SK-N-SH (cell line): ENCODE measurements at regions not wholly inside any gene's neighbourhood (a gene's known extent, or its start where the extent isn't known, plus 50 kb on each side); places are given as distances from the start of the nearest gene placed in this dataset.

Experiments
- CTCF ChIA-PET: fragments of 300-600, 350-600 bp; formaldehyde crosslinking; extraction: SDS; loops from one replicate; lab custom pipeline; 2021; lab: Yijun Ruan, JAX
- POLR2A ChIA-PET: fragments of 350-600 bp; sonication (Branson Sonifier 250); formaldehyde crosslinking; extraction: SDS; loops from one replicate; lab custom pipeline; 2020; ENCODE audit warnings: antibody characterized with exemption, inconsistent platforms; lab: Yijun Ruan, JAX
- DNase-seq: peaks from one replicate; pipeline ENCODE4 v3.0.0; 2012
- H2AFZ ChIP-seq: fragments of 200-600 bp; sonication (generic); 2 replicates; pipeline ENCODE4 v1.8.1; 2016; ENCODE audit warnings: antibody characterized with exemption, mild to moderate bottlenecking, low read depth
- H3F3A ChIP-seq: fragments of 200-600 bp; sonication (generic); replicated peaks from 2 replicates; pipeline ENCODE3; 2016; ENCODE audit warnings: antibody characterized with exemption, mild to moderate bottlenecking; ENCODE audit not compliant: insufficient read depth
- H3K27ac ChIP-seq, 2 experiments: fragments of 200-500 bp in 1 of 2; fragments of 200-600 bp in 1 of 2; sonication (Bioruptor generic) in 1 of 2; sonication (generic), shearing (Covaris generic) in 1 of 2; 2 replicates each; pipeline versions ENCODE4 v1.5.1 to v1.6.1; 2014 to 2016; ENCODE audit warnings: low read depth in 2 of 2, inconsistent platforms in 1 of 2, low read length in 1 of 2, mild to moderate bottlenecking in 1 of 2, mixed read lengths in 1 of 2
- H3K27me3 ChIP-seq: fragments of 200-600 bp; sonication (generic), shearing (Covaris generic); 2 replicates; pipeline ENCODE4 v1.6.1; 2016; ENCODE audit warnings: mixed run types; ENCODE audit not compliant: insufficient read depth
- H3K36me3 ChIP-seq, 2 experiments: fragments of 200-500 bp in 1 of 2; fragments of 200-600 bp in 1 of 2; sonication (Bioruptor generic) in 1 of 2; sonication (generic) in 1 of 2; replicated peaks in 1 of 2; 2 replicates each; pipeline versions ENCODE3 to v1.5.1; 2014 to 2016; ENCODE audit warnings: low read length in 1 of 2, mild to moderate bottlenecking in 1 of 2; ENCODE audit not compliant: insufficient read depth in 2 of 2, control insufficient read depth in 1 of 2
- H3K4me1 ChIP-seq, 2 experiments: fragments of 200-500 bp in 1 of 2; fragments of 200-600 bp in 1 of 2; sonication (Bioruptor generic) in 1 of 2; sonication (generic), shearing (Covaris generic) in 1 of 2; 2 replicates each; pipeline versions ENCODE4 v1.5.1 to v1.6.1; 2014 to 2016; ENCODE audit warnings: low read depth in 1 of 2, low read length in 1 of 2, mixed run types in 1 of 2; ENCODE audit not compliant: insufficient read depth in 2 of 2, control insufficient read depth in 1 of 2
- H3K4me2 ChIP-seq: fragments of 200-600 bp; sonication (generic), shearing (Covaris generic); 2 replicates; pipeline ENCODE4 v1.6.1; 2017; ENCODE audit warnings: mixed run types
- H3K4me3 ChIP-seq, 2 experiments: fragments of 200-500 bp in 1 of 2; fragments of 200-600 bp in 1 of 2; sonication (Bioruptor generic) in 1 of 2; sonication (generic), shearing (Covaris generic) in 1 of 2; 2 replicates each; pipeline versions ENCODE4 v1.5.1 to v1.8.1; 2014 to 2016; ENCODE audit warnings: low read depth in 2 of 2, inconsistent platforms in 1 of 2, low read length in 1 of 2, mild to moderate bottlenecking in 1 of 2, mixed read lengths in 1 of 2, moderate library complexity in 1 of 2
- H3K79me2 ChIP-seq: fragments of 200-600 bp; sonication (generic); 2 replicates; pipeline ENCODE4 v1.8.1; 2017; ENCODE audit warnings: mild to moderate bottlenecking; ENCODE audit not compliant: insufficient read depth
- H3K9ac ChIP-seq: fragments of 200-600 bp; sonication (generic); 2 replicates; pipeline ENCODE4 v1.6.1; 2017; ENCODE audit warnings: mixed run types
- H3K9me2 ChIP-seq: fragments of 200-600 bp; sonication (generic); 2 replicates; pipeline ENCODE4 v1.6.1; 2017; ENCODE audit warnings: mixed run types
- H3K9me3 ChIP-seq: fragments of 200-600 bp; sonication (generic); 2 replicates; pipeline ENCODE4 v1.6.1; 2017; ENCODE audit warnings: mixed run types, mild to moderate bottlenecking, moderate library complexity
- H4K20me1 ChIP-seq: fragments of 200-600 bp; sonication (generic); 2 replicates; pipeline ENCODE4 v1.6.1; 2017; ENCODE audit warnings: mild to moderate bottlenecking, mixed run types; ENCODE audit not compliant: insufficient read depth
- CTCF ChIP-seq: fragments of 200-600 bp; sonication (generic); IDR thresholded peaks from 2 replicates; pipeline ENCODE4 v1.6.1; 2017; ENCODE audit warnings: antibody characterized with exemption, mild to moderate bottlenecking, moderate library complexity
- ELF1 ChIP-seq: IDR thresholded peaks from 2 replicates; pipeline ENCODE4 v1.4.0; 2012
- EP300 ChIP-seq, 2 experiments: IDR thresholded peaks; 2 replicates each; pipeline versions ENCODE4 v1.4.0 to v1.6.1; 2012; ENCODE audit warnings: borderline replicate concordance in 1 of 2, low read depth in 1 of 2, low read length in 1 of 2
- FOSL2 ChIP-seq: IDR thresholded peaks from 2 replicates; pipeline ENCODE4 v1.4.0; 2012; ENCODE audit warnings: low read depth, mild to moderate bottlenecking, moderate library complexity, borderline replicate concordance
- FOXJ3 ChIP-seq: sonication (generic); formaldehyde crosslinking; IDR thresholded peaks from 2 replicates; pipeline ENCODE4 v1.5.1; 2020; ENCODE audit warnings: mild to moderate bottlenecking, missing genetic modification reagents
- GABPA ChIP-seq: IDR thresholded peaks from 2 replicates; pipeline ENCODE4 v1.4.0; 2012; ENCODE audit warnings: low read depth, mild to moderate bottlenecking
- JUND ChIP-seq: IDR thresholded peaks from 2 replicates; pipeline ENCODE4 v1.4.0; 2012
- MEF2A ChIP-seq: IDR thresholded peaks from 2 replicates; pipeline ENCODE4 v1.4.0; 2012; ENCODE audit warnings: low read depth, borderline replicate concordance
- MXI1 ChIP-seq: IDR thresholded peaks from 2 replicates; pipeline ENCODE4 v1.6.1; 2012; ENCODE audit warnings: mild to moderate bottlenecking, low read depth, low read length, improper control_type of control experiment
- NFIC ChIP-seq: IDR thresholded peaks from 2 replicates; pipeline ENCODE4 v1.4.0; 2012; ENCODE audit warnings: borderline replicate concordance
- POLR2AphosphoS5 ChIP-seq: IDR thresholded peaks from 2 replicates; pipeline ENCODE4 v1.6.1; 2012; ENCODE audit warnings: low read depth, low read length
- RCOR1 ChIP-seq: fragments of 150-350 bp; IDR thresholded peaks from 2 replicates; pipeline ENCODE4 v1.6.1; 2017; ENCODE audit warnings: antibody characterized with exemption, low read length
- RFX5 ChIP-seq: IDR thresholded peaks from 2 replicates; pipeline ENCODE4 v1.6.1; 2012; ENCODE audit warnings: mild to moderate bottlenecking, improper control_type of control experiment, low read length
- RXRA ChIP-seq: IDR thresholded peaks from 2 replicates; pipeline ENCODE4 v1.4.0; 2012; ENCODE audit warnings: low read depth, mild to moderate bottlenecking, borderline replicate concordance
- SMC3 ChIP-seq: IDR thresholded peaks from 2 replicates; pipeline ENCODE4 v1.6.1; 2012; ENCODE audit warnings: low read depth, low read length, improper control_type of control experiment
- USF1 ChIP-seq: IDR thresholded peaks from 2 replicates; pipeline ENCODE4 v1.4.0; 2012; ENCODE audit warnings: low read depth, borderline replicate concordance
- USF2 ChIP-seq: fragments of 150-350 bp; IDR thresholded peaks from 2 replicates; pipeline ENCODE4 v1.6.1; 2017; ENCODE audit warnings: antibody characterized with exemption, low read length, low read depth, borderline replicate concordance
- YY1 ChIP-seq: IDR thresholded peaks from 2 replicates; pipeline ENCODE4 v1.4.0; 2012; ENCODE audit warnings: low read depth, mild to moderate bottlenecking
- WGBS: methylation state at CpG from one replicate; pipeline ENCODE4 v1.1.6; 2017; ENCODE audit warnings: low lambda C conversion rate; 5-methylcytosine and 5-hydroxymethylcytosine counted together
- TF ChIP-seq, protein P1 (sequence below): fragments of 150-350 bp; IDR thresholded peaks from 2 replicates; pipeline ENCODE4 v1.6.1; 2016; ENCODE audit warnings: mild to moderate bottlenecking, low read depth, low read length
- TF ChIP-seq, protein P2 (sequence below): IDR thresholded peaks from 2 replicates; pipeline ENCODE4; 2012

GRCh38 chr5:39680213-39680612 is 255.4 kb upstream of the DAB2 start:
- DNase-seq: no peak
- Histone ChIP-seq H4K20me1 (no peaks in the 10 kb centered on the region), H3K9me2 (no peaks in the 10 kb centered on the region), H3K4me3 (no peak overlapping the region), H3K4me1 (no peaks in the 10 kb centered on the region), H3K9me3 (no peaks in the 10 kb centered on the region), H3F3A (no peaks in the 10 kb centered on the region), H3K9ac (no peak overlapping the region), H3K27me3 (peaks cover 5% of the 10 kb centered on the region; the same call in 1 of the 2 replicates), H3K27ac (no peak overlapping the region), H3K79me2 (no peaks in the 10 kb centered on the region), H3K36me3 (no peaks in the 10 kb centered on the region), H3K4me2 (no peak overlapping the region), H2AFZ (no peak overlapping the region)
- POLR2A ChIA-PET: no interaction called here
- CTCF ChIA-PET: no interaction called here
- TF ChIP-seq FOSL2 (no peak), CTCF (no peak)
- TF ChIP-seq, protein P1, sequence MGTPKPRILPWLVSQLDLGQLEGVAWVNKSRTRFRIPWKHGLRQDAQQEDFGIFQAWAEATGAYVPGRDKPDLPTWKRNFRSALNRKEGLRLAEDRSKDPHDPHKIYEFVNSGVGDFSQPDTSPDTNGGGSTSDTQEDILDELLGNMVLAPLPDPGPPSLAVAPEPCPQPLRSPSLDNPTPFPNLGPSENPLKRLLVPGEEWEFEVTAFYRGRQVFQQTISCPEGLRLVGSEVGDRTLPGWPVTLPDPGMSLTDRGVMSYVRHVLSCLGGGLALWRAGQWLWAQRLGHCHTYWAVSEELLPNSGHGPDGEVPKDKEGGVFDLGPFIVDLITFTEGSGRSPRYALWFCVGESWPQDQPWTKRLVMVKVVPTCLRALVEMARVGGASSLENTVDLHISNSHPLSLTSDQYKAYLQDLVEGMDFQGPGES: no peak
- WGBS: 0% methylated on average over 1 of the region's 1 CpG

- POLR2A ChIA-PET: interaction anchor here (0.6 kb wide), 1 partner anchor 940 kb away, joined by 3 read pairs; no protein-coding TSS in a partner anchor
Measured at GRCh38 chr5:39678534-39678933, 253.8 kb upstream of the DAB2 start.

DNA sequence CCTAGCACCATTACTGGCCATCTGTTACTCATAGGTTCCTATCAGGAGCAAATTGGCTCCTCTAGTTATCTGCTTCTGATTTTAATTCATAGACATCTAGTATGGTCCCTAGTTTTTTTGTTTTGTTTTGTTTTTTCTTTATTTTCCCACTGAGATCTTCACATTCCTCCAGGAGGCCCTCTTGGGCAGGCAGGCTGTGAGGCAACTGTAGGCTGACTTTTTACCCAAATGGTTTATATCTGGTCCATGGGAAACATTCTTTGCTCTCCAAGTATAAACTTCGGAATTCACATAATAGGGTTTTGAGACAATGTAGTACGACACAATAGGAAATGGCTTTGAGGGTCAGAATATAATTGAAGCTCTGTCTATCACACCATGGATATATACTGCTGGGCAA is 250.9 kb upstream of the DAB2 start:
- CTCF ChIA-PET: no interaction called here
- Histone ChIP-seq H3K4me1 (no peaks in the 10 kb centered on the region), H3K4me2 (no peak overlapping the region), H3K9me2 (no peaks in the 10 kb centered on the region), H3K27ac (no peak overlapping the region), H3K9me3 (no peaks in the 10 kb centered on the region), H4K20me1 (no peaks in the 10 kb centered on the region), H3K27me3 (peaks cover 5% of the 10 kb centered on the region; the same call in 1 of the 2 replicates), H3K9ac (no peak overlapping the region), H3F3A (no peaks in the 10 kb centered on the region), H3K79me2 (no peaks in the 10 kb centered on the region), H3K4me3 (no peak overlapping the region), H2AFZ (no peak overlapping the region), H3K36me3 (no peaks in the 10 kb centered on the region)
- POLR2A ChIA-PET: no interaction called here
- DNase-seq: no peak
- WGBS: 20% methylated on average over 2 of the region's 2 CpGs
- TF ChIP-seq RCOR1: no peak
- TF ChIP-seq USF2: no peak
- no peak for TF ChIP-seq POLR2AphosphoS5
- no peak for TF ChIP-seq YY1
- no peak for TF ChIP-seq JUND
- TF ChIP-seq USF1: no peak
- TF ChIP-seq MXI1: no peak
- TF ChIP-seq FOXJ3 (CRISPR knock-in tag): no peak
- TF ChIP-seq SMC3: no peak
- TF ChIP-seq GABPA: no peak
- TF ChIP-seq, protein P2, sequence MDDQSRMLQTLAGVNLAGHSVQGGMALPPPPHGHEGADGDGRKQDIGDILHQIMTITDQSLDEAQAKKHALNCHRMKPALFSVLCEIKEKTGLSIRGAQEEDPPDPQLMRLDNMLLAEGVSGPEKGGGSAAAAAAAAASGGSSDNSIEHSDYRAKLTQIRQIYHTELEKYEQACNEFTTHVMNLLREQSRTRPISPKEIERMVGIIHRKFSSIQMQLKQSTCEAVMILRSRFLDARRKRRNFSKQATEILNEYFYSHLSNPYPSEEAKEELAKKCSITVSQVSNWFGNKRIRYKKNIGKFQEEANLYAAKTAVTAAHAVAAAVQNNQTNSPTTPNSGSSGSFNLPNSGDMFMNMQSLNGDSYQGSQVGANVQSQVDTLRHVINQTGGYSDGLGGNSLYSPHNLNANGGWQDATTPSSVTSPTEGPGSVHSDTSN: no peak
- no peak for TF ChIP-seq RFX5
- TF ChIP-seq RXRA: no peak
- TF ChIP-seq MEF2A: no peak

More at GRCh38 chr5:39678534-39678933, 253.8 kb upstream of the DAB2 start:
- Histone ChIP-seq H3K9ac (no peak overlapping the region), H3K4me3 (no peak overlapping the region), H3K27me3 (peaks cover 5% of the 10 kb centered on the region; the same call in 1 of the 2 replicates), H3K4me1 (no peaks in the 10 kb centered on the region), H3K4me2 (no peak overlapping the region), H3K27ac (no peak overlapping the region), H2AFZ (no peak overlapping the region), H3K9me2 (no peaks in the 10 kb centered on the region), H3K36me3 (no peaks in the 10 kb centered on the region), H3F3A (no peaks in the 10 kb centered on the region), H3K9me3 (no peaks in the 10 kb centered on the region), H4K20me1 (no peaks in the 10 kb centered on the region), H3K79me2 (no peaks in the 10 kb centered on the region)
- TF ChIP-seq ELF1 (no peak), NFIC (no peak), EP300 (IDR thresholded peaks at IDR 0.05; ENCODE audit: borderline replicate concordance in 1 of 2, low read depth in 1 of 2, low read length in 1 of 2) (no peak), MXI1 (no peak)
- 6% methylated on average over 1 of the region's 1 CpG for WGBS
- no peak for DNase-seq
- CTCF ChIA-PET: no interaction called here
